ENCODE measurements at regions not wholly inside any gene's neighbourhood (a gene's known extent, or its start where the extent isn't known, plus 50 kb on each side); places are given as distances from the start of the nearest gene placed in this dataset.

GRCh38 chr15:72934921-72935320 is 117.3 kb upstream of the NEO1 start:
- TF ChIP-seq CTCF (conservative IDR thresholded peaks at IDR 0.05; ENCODE audit: low read depth, low read length) (no peak), EZH2 (IDR thresholded peaks at IDR 0.05; ENCODE audit: borderline replicate concordance, low read depth, low read length, poor library complexity, severe bottlenecking) (no peak)
